ENCODE measurements at regions not wholly inside any gene's neighbourhood (a gene's known extent, or its start where the extent isn't known, plus 50 kb on each side); places are given as distances from the start of the nearest gene placed in this dataset.

GRCh38 chr2:5473635-5474034 is 218.5 kb upstream of the SOX11 start:
- Histone ChIP-seq H3K36me3 (ENCODE audit: control insufficient read depth in 2 of 2, insufficient read depth in 2 of 2, low read length in 1 of 2) (no peaks in the 10 kb centered on the region), H3K4me1 (ENCODE audit: control insufficient read depth, insufficient read depth, low read length) (no peaks in the 10 kb centered on the region), H3K27ac (ENCODE audit: control insufficient read depth, insufficient read depth) (no peak overlapping the region), H3K4me2 (ENCODE audit: control insufficient read depth, insufficient read depth) (no peak overlapping the region), H3K9ac (ENCODE audit: control insufficient read depth, insufficient read depth, low read length) (no peak overlapping the region), H3K79me2 (ENCODE audit: control insufficient read depth, insufficient read depth, low read length) (no peaks in the 10 kb centered on the region), H2AFZ (ENCODE audit: control insufficient read depth, low read depth, low read length) (no peak overlapping the region), H3K4me3 (no peak overlapping the region), H3K9me3 (replicated peaks; ENCODE audit: control insufficient read depth, insufficient read depth, low read length) (no peaks in the 10 kb centered on the region), H3K27me3 (replicated peaks in 1 of 2; ENCODE audit: control insufficient read depth in 2 of 2, insufficient read depth in 2 of 2, low read length in 1 of 2) (no peaks in the 10 kb centered on the region), H4K20me1 (ENCODE audit: control insufficient read depth, insufficient read depth) (no peaks in the 10 kb centered on the region)
- ChIA-PET POLR2A (no interaction called here), RAD21 (ENCODE audit: unreplicated experiment) (no interaction called here), CTCF (no interaction called here), SMC1A (ENCODE audit: uncharacterized antibody, unreplicated experiment) (no interaction called here)
- no TSS peak for BruUV-seq (replicated peaks)
- ATAC-seq (no peak), DNase-seq (ENCODE audit: low read depth, low spot score) (no peak), FAIRE-seq (no peak)
- TF ChIP-seq JUNB (IDR thresholded peaks at IDR 0.05) (no peak), MYC (IDR thresholded peaks at IDR 0.05; ENCODE audit: insufficient read depth, insufficient read length, insufficient replicate concordance, low read length, severe bottlenecking) (no peak)
- 11% methylated on average over 6 of the region's 6 CpGs for WGBS (ENCODE audit: insufficient coverage, insufficient replicate concordance, low lambda C conversion rate, missing lambda C conversion rate)
- in situ Hi-C loops (cut with MboI) (no loop called here), intact Hi-C loops (cut with micrococcal nuclease; ENCODE audit: unreplicated experiment) (no loop called here)

DNA sequence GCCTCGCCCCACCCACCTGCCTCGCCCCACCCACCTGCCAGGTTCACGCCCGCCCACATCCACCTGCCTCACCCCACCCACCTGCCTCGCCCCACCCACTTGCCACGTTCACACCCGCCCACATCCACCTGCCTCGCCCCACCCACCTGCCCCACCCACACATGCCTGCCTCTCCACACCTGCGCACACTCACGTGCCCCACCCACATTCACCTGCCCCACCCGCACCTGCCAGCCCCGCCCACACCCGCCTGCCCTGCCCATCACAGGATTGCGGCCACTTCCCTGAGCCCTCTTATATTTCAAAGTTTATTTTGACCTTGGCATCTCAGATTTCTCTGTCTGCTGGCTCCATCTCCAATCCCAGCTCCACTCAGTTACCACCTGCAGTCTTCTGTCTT is 217.5 kb upstream of the SOX11 start:
- H3K9ac ChIP-seq (ENCODE audit: control insufficient read depth, insufficient read depth, low read length), result no peak overlapping the region
- RAD21 ChIA-PET (ENCODE audit: unreplicated experiment), result no interaction called here
- H3K9me3 ChIP-seq (replicated peaks; ENCODE audit: control insufficient read depth, insufficient read depth, low read length), result no peaks in the 10 kb centered on the region
- POLR2A ChIA-PET, result no interaction called here
- no peaks in the 10 kb centered on the region for H3K79me2 ChIP-seq (ENCODE audit: control insufficient read depth, insufficient read depth, low read length)
- intact Hi-C loops (cut with micrococcal nuclease; ENCODE audit: unreplicated experiment), result no loop called here
- H4K20me1 ChIP-seq (ENCODE audit: control insufficient read depth, insufficient read depth), result no peaks in the 10 kb centered on the region
- in situ Hi-C loops (cut with MboI), result no loop called here
- FAIRE-seq (no peak), ATAC-seq (no peak), DNase-seq (ENCODE audit: low read depth, low spot score) (no peak)
- SMC1A ChIA-PET (ENCODE audit: uncharacterized antibody, unreplicated experiment), result no interaction called here
- H3K36me3 ChIP-seq (ENCODE audit: control insufficient read depth in 2 of 2, insufficient read depth in 2 of 2, low read length in 1 of 2), result no peaks in the 10 kb centered on the region
- 100% methylated on average over 1 of the region's 14 CpGs for WGBS (ENCODE audit: insufficient coverage, insufficient replicate concordance, low lambda C conversion rate, missing lambda C conversion rate)
- no peak overlapping the region for H3K4me2 ChIP-seq (ENCODE audit: control insufficient read depth, insufficient read depth)
- H3K27me3 ChIP-seq (replicated peaks in 1 of 2; ENCODE audit: control insufficient read depth in 2 of 2, insufficient read depth in 2 of 2, low read length in 1 of 2), result no peaks in the 10 kb centered on the region
- H2AFZ ChIP-seq (ENCODE audit: control insufficient read depth, low read depth, low read length), result no peak overlapping the region
- no peak overlapping the region for H3K27ac ChIP-seq (ENCODE audit: control insufficient read depth, insufficient read depth)
- no TSS peak for BruUV-seq (replicated peaks)
- H3K4me1 ChIP-seq (ENCODE audit: control insufficient read depth, insufficient read depth, low read length), result no peaks in the 10 kb centered on the region
- no peak overlapping the region for H3K4me3 ChIP-seq
- CTCF ChIA-PET, result no interaction called here
- TF ChIP-seq, protein P1, sequence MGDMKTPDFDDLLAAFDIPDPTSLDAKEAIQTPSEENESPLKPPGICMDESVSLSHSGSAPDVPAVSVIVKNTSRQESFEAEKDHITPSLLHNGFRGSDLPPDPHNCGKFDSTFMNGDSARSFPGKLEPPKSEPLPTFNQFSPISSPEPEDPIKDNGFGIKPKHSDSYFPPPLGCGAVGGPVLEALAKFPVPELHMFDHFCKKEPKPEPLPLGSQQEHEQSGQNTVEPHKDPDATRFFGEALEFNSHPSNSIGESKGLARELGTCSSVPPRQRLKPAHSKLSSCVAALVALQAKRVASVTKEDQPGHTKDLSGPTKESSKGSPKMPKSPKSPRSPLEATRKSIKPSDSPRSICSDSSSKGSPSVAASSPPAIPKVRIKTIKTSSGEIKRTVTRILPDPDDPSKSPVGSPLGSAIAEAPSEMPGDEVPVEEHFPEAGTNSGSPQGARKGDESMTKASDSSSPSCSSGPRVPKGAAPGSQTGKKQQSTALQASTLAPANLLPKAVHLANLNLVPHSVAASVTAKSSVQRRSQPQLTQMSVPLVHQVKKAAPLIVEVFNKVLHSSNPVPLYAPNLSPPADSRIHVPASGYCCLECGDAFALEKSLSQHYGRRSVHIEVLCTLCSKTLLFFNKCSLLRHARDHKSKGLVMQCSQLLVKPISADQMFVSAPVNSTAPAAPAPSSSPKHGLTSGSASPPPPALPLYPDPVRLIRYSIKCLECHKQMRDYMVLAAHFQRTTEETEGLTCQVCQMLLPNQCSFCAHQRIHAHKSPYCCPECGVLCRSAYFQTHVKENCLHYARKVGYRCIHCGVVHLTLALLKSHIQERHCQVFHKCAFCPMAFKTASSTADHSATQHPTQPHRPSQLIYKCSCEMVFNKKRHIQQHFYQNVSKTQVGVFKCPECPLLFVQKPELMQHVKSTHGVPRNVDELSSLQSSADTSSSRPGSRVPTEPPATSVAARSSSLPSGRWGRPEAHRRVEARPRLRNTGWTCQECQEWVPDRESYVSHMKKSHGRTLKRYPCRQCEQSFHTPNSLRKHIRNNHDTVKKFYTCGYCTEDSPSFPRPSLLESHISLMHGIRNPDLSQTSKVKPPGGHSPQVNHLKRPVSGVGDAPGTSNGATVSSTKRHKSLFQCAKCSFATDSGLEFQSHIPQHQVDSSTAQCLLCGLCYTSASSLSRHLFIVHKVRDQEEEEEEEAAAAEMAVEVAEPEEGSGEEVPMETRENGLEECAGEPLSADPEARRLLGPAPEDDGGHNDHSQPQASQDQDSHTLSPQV (IDR thresholded peaks at IDR 0.05), result no peak
- TF ChIP-seq ASH2L (IDR thresholded peaks at IDR 0.05; ENCODE audit: borderline replicate concordance, low read depth), result no peak
- no peak for TF ChIP-seq ZNF217 (IDR thresholded peaks at IDR 0.05)
- TF ChIP-seq RB1 (IDR thresholded peaks at IDR 0.05; ENCODE audit: borderline replicate concordance), result no peak
- no peak for TF ChIP-seq BCL11A (IDR thresholded peaks at IDR 0.05; ENCODE audit: low read depth, low read length)
- no peak for TF ChIP-seq CREM (IDR thresholded peaks at IDR 0.05; ENCODE audit: low read depth)
- no peak for TF ChIP-seq BCL3 (IDR thresholded peaks at IDR 0.05; ENCODE audit: borderline replicate concordance, insufficient read depth, low read depth, low read length, poor library complexity, severe bottlenecking)
- no peak for TF ChIP-seq NKRF (conservative IDR thresholded peaks at IDR 0.05)
- TF ChIP-seq NBN (IDR thresholded peaks at IDR 0.05), result no peak

Measured in GM12878 (cell line).